Panc1 (cell line): ENCODE measurements at regions not wholly inside any gene's neighbourhood (a gene's known extent, or its start where the extent isn't known, plus 50 kb on each side); places are given as distances from the start of the nearest gene placed in this dataset.
A peak's percentile ranks its signal among the peaks of the same experiment; 100 is the strongest.

ENCODE experiments used
- ATAC-seq: fragments of 200-7000 bp; cut with Tn5 transposase; 2 replicates; pipeline ENCODE4 v1.9.1; 2020; ENCODE audit warnings: mild to moderate bottlenecking, moderate library complexity
- BruUV-seq: library from RNA; stranded (reverse); fragments of 400-500 nt; replicated peaks from 2 replicates; lab custom pipeline; 2021; lab: Mats Ljungman, UMichigan
- CTCF ChIA-PET: fragments of 300-600 bp; sonication (Branson Sonifier 250); formaldehyde crosslinking; loops from one replicate; lab custom pipeline; 2022; ENCODE audit warnings: antibody characterized with exemption; lab: Charles Lee
- POLR2A ChIA-PET: fragments of 300-600 bp; sonication (Branson Sonifier 250); formaldehyde crosslinking; loops from one replicate; lab custom pipeline; 2022; ENCODE audit warnings: antibody characterized with exemption; lab: Charles Lee
- DNase-seq: peaks from one replicate; pipeline ENCODE4 v3.0.0-alpha.2; 2010; ENCODE audit warnings: low read depth, low spot score
- H3K27ac ChIP-seq: 2 replicates; pipeline ENCODE4 v1.5.1; 2011; ENCODE audit warnings: mild to moderate bottlenecking, low read length, inconsistent platforms
- H3K27me3 ChIP-seq: fragments of 200-500 bp; sonication (Bioruptor generic); 2 replicates; pipeline ENCODE4 v1.6.0; 2014; ENCODE audit warnings: low read length, inconsistent platforms; ENCODE audit not compliant: control insufficient read depth, insufficient read depth
- H3K36me3 ChIP-seq: fragments of 200-500 bp; sonication (Bioruptor generic); 2 replicates; pipeline ENCODE4 v1.5.1; 2014; ENCODE audit warnings: inconsistent platforms, mild to moderate bottlenecking, low read length, moderate library complexity; ENCODE audit not compliant: control insufficient read depth, insufficient read depth
- H3K4me1 ChIP-seq: 2 replicates; pipeline ENCODE4 v1.5.1; 2011; ENCODE audit warnings: inconsistent platforms, mild to moderate bottlenecking, low read length, moderate library complexity; ENCODE audit not compliant: control insufficient read depth, insufficient read depth
- H3K4me3 ChIP-seq, 2 experiments: 2 replicates each; pipeline ENCODE4 v1.5.1; 2011 to 2012; ENCODE audit warnings: low read depth in 2 of 2, low read length in 2 of 2, mild to moderate bottlenecking in 2 of 2, inconsistent platforms in 1 of 2, moderate library complexity in 1 of 2
- H3K9me3 ChIP-seq: fragments of 200-500 bp; sonication (Bioruptor generic); 2 replicates; pipeline ENCODE4 v1.5.1; 2014; ENCODE audit warnings: low read depth, mild to moderate bottlenecking, inconsistent platforms, low read length, moderate library complexity; ENCODE audit not compliant: control insufficient read depth, insufficient read depth
- CTCF ChIP-seq: fragments of 450-650 bp; IDR thresholded peaks from 2 replicates; pipeline ENCODE4 v1.5.1; 2017; ENCODE audit warnings: mild to moderate bottlenecking
- POLR2AphosphoS5 ChIP-seq: IDR thresholded peaks from 2 replicates; pipeline ENCODE4 v1.6.1; 2012; ENCODE audit warnings: mild to moderate bottlenecking, low read depth, low read length, moderate library complexity
- TCF7L2 ChIP-seq: IDR thresholded peaks from 2 replicates; pipeline ENCODE4 v1.6.1; 2011; ENCODE audit warnings: mild to moderate bottlenecking, low read depth, low read length, inconsistent platforms
- in situ Hi-C: cut with HindIII; loops from 2 replicates; pipeline ENCODE4 v1.10.0; 2016; ENCODE audit warnings: low sequenced_read_pairs, low pct_unique_long_range_greater_than_20kb
- intact Hi-C: fragments of 100-400 bp; cut with micrococcal nuclease; formaldehyde crosslinking; loops from one replicate; pipeline ENCODE4 v1.10.0; 2022; ENCODE audit not compliant: unreplicated experiment
- TF ChIP-seq, protein P1 (sequence below), 2 experiments: IDR thresholded peaks; 2 replicates each; pipeline ENCODE4 v1.6.1; 2011 to 2012; ENCODE audit warnings: low read depth in 2 of 2, control low read depth in 1 of 2, low read length in 1 of 2, mild to moderate bottlenecking in 1 of 2, moderate library complexity in 1 of 2; ENCODE audit not compliant: insufficient read depth in 1 of 2

- no peaks in the 10 kb centered on the region; the same call in 1 of the 2 replicates for H3K36me3 ChIP-seq
- TF ChIP-seq CTCF: no peak
- TF ChIP-seq, protein P1, sequence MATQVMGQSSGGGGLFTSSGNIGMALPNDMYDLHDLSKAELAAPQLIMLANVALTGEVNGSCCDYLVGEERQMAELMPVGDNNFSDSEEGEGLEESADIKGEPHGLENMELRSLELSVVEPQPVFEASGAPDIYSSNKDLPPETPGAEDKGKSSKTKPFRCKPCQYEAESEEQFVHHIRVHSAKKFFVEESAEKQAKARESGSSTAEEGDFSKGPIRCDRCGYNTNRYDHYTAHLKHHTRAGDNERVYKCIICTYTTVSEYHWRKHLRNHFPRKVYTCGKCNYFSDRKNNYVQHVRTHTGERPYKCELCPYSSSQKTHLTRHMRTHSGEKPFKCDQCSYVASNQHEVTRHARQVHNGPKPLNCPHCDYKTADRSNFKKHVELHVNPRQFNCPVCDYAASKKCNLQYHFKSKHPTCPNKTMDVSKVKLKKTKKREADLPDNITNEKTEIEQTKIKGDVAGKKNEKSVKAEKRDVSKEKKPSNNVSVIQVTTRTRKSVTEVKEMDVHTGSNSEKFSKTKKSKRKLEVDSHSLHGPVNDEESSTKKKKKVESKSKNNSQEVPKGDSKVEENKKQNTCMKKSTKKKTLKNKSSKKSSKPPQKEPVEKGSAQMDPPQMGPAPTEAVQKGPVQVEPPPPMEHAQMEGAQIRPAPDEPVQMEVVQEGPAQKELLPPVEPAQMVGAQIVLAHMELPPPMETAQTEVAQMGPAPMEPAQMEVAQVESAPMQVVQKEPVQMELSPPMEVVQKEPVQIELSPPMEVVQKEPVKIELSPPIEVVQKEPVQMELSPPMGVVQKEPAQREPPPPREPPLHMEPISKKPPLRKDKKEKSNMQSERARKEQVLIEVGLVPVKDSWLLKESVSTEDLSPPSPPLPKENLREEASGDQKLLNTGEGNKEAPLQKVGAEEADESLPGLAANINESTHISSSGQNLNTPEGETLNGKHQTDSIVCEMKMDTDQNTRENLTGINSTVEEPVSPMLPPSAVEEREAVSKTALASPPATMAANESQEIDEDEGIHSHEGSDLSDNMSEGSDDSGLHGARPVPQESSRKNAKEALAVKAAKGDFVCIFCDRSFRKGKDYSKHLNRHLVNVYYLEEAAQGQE (IDR thresholded peaks at IDR 0.05; ENCODE audit: insufficient read depth in 1 of 2, low read depth in 2 of 2, low read length in 1 of 2): no peak
- no peak for TF ChIP-seq POLR2AphosphoS5
- no peaks in the 10 kb centered on the region for H3K27me3 ChIP-seq
- peaks cover 43% of the 10 kb centered on the region for H3K4me1 ChIP-seq
- H3K4me3 ChIP-seq: no peak overlapping the region
- H3K9me3 ChIP-seq: peaks cover 8% of the 10 kb centered on the region; the same call in 1 of the 2 replicates
- DNase-seq (no peak), ATAC-seq (no peak)
- in situ Hi-C loops (no loop called here), intact Hi-C loops (no loop called here)
- BruUV-seq: no TSS peak
- ChIA-PET POLR2A (interaction anchor here (0.7 kb wide), 1 partner anchor 208 kb away, joined by 4 read pairs; no protein-coding TSS in a partner anchor), CTCF (no interaction called here)
- peak overlapping the region; percentile 86 for H3K27ac ChIP-seq
Observed at GRCh38 chr6:139766796-139767195, 392.3 kb upstream of the CITED2 start.

DNA sequence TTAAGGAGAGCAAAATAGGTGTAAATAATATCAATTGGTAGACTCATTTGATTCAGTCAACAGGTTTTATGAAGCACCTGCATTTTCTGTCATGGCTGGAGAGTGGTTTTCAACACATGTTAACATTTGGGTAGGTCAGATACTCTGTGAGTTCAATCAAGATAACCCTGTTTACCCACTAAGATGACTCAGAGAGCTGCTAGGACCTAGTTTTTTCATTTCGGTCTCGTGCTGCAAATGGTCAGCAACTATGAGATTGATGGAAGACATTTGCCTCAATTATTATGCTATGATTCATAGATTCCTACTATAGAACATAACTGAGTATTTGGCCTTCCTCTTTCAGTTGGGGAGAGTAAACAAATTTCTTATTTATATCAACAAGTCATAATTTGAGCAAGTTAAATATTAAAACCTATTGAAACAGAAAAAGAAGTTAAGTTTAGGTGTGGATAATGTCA lies 391.4 kb upstream of the CITED2 start:
- H3K9me3 ChIP-seq: peaks cover 8% of the 10 kb centered on the region; the same call in 1 of the 2 replicates
- H3K36me3 ChIP-seq: no peaks in the 10 kb centered on the region; the same call in 1 of the 2 replicates
- no TSS peak for BruUV-seq
- no peak overlapping the region for H3K4me3 ChIP-seq
- no peak for TF ChIP-seq CTCF
- 0 out of 2 replicates have a peak, but pooled peaks have one; percentile 19 for TF ChIP-seq TCF7L2
- peak; percentile 49; the same call in 1 of the 2 replicates for TF ChIP-seq POLR2AphosphoS5
- CTCF ChIA-PET: no interaction called here
- no peaks in the 10 kb centered on the region for H3K27me3 ChIP-seq
- peak overlapping the region; percentile 86 for H3K27ac ChIP-seq
- peak; percentile 78 for ATAC-seq
- POLR2A ChIA-PET: interaction anchor here (2.8 kb wide), 1 partner anchor 391 kb away, joined by 23 read pairs; the partner anchor contains the start of gene CITED2
- peaks cover 43% of the 10 kb centered on the region for H3K4me1 ChIP-seq
- DNase-seq: peak; percentile 86
- intact Hi-C loops: loop anchor here (2.0 kb wide), 1 partner anchor 395 kb away; no protein-coding TSS in a partner anchor
- in situ Hi-C loops: no loop called here
